ELF-1 (cell line): ENCODE measurements at regions not wholly inside any gene's neighbourhood (a gene's known extent, or its start where the extent isn't known, plus 50 kb on each side); places are given as distances from the start of the nearest gene placed in this dataset.

ENCODE experiments used
- DNase-seq: peaks from one replicate; pipeline ENCODE4 v3.0.0-alpha.2; 2016; ENCODE audit warnings: low read depth, low spot score

- DNase-seq: peak; percentile 12
These were observed 510.1 kb upstream of the CXADR start for GRCh38 chr21:17002594-17003257.

- no peak for DNase-seq
These were observed 509.6 kb upstream of the CXADR start for GRCh38 chr21:17003258-17003615.

GRCh38 chr21:17003763-17004373 lies 509.0 kb upstream of the CXADR start:
- DNase-seq: no peak

- no peak for DNase-seq
These were observed 480.6 kb upstream of the CXADR start for GRCh38 chr21:17032141-17032655.

- no peak for DNase-seq
These were observed 468.1 kb upstream of the CXADR start for GRCh38 chr21:17044696-17045095.

- DNase-seq: no peak
These were observed 467.5 kb upstream of the CXADR start for GRCh38 chr21:17045214-17045853.

GRCh38 chr21:17048974-17049373 lies 463.9 kb upstream of the CXADR start:
- DNase-seq: no peak

- DNase-seq: no peak
These were observed 462.7 kb upstream of the CXADR start for GRCh38 chr21:17050156-17050555.

GRCh38 chr21:17050646-17051045 lies 462.2 kb upstream of the CXADR start:
- DNase-seq: no peak

- DNase-seq: peak; percentile 60
These were observed 461.8 kb upstream of the CXADR start for GRCh38 chr21:17051054-17051453.

GRCh38 chr21:17053321-17053720 lies 459.5 kb upstream of the CXADR start:
- no peak for DNase-seq

GRCh38 chr21:17059936-17060335 lies 452.9 kb upstream of the CXADR start:
- no peak for DNase-seq

GRCh38 chr21:17066006-17066405 lies 446.8 kb upstream of the CXADR start:
- DNase-seq: no peak

- no peak for DNase-seq
These were observed 441.8 kb upstream of the CXADR start for GRCh38 chr21:17071093-17071492.

- no peak for DNase-seq
These were observed 431.6 kb upstream of the CXADR start for GRCh38 chr21:17081193-17081592.

GRCh38 chr21:17082843-17083483 lies 429.9 kb upstream of the CXADR start:
- peak; percentile 51 for DNase-seq

GRCh38 chr21:17085707-17086106 lies 427.1 kb upstream of the CXADR start:
- DNase-seq: no peak

- DNase-seq: no peak
These were observed 424.3 kb upstream of the CXADR start for GRCh38 chr21:17088500-17088899.

GRCh38 chr21:17089091-17089491 lies 423.8 kb upstream of the CXADR start:
- no peak for DNase-seq

GRCh38 chr21:17101696-17102095 lies 411.1 kb upstream of the CXADR start:
- no peak for DNase-seq

GRCh38 chr21:17105932-17106331 lies 406.9 kb upstream of the CXADR start:
- no peak for DNase-seq

GRCh38 chr21:17114045-17114444 lies 398.8 kb upstream of the CXADR start:
- DNase-seq: no peak
